Kidney epithelial cell (primary cell): ENCODE measurements at regions not wholly inside any gene's neighbourhood (a gene's known extent, or its start where the extent isn't known, plus 50 kb on each side); places are given as distances from the start of the nearest gene placed in this dataset.
"Not testable (repeated sequence)": the region's sequence is repeated elsewhere in the genome, so short reads cannot be mapped to it uniquely, and the experiment has no call there.

ENCODE experiments used
- DNase-seq: peaks from one replicate; pipeline ENCODE4 v3.0.0-alpha.2; 2010; ENCODE audit warnings: low read depth
- H3K27me3 ChIP-seq: 2 replicates; pipeline ENCODE4 v1.6.0; 2011; ENCODE audit warnings: low read length; ENCODE audit not compliant: control insufficient read depth, insufficient read depth
- H3K36me3 ChIP-seq: 2 replicates; pipeline ENCODE4 v1.5.1; 2011; ENCODE audit warnings: low read length; ENCODE audit not compliant: control insufficient read depth, insufficient read depth
- H3K4me3 ChIP-seq: 2 replicates; pipeline ENCODE4 v1.5.1; 2011; ENCODE audit warnings: low read depth, mild to moderate bottlenecking, control low read depth, low read length
- TF ChIP-seq, protein P1 (sequence below): IDR thresholded peaks from 2 replicates; pipeline ENCODE4 v1.5.1; 2011; ENCODE audit warnings: mild to moderate bottlenecking, moderate library complexity, low read length, control low read depth, inconsistent platforms; ENCODE audit not compliant: insufficient read depth, poor library complexity, severe bottlenecking

DNA sequence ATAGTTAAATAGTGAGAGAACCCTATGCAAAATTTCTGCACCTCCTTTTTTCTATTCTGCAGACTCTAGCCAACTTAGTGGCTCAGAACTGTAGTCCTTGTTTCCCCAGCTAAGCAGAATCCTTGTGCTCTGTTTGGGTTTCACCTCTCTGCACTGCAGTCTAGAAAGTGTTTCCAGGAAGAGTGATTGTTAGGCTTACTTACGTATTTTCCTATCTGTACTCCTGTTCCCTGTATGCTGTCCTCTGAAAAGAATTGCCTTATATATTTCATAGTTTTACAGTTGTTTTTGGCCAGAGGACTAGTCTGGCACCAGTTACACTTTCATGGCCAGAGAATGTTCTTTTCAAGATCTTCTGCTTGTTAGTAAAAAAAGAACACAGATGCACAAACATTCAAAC is 154.6 kb upstream of the POT1 start:
- Histone ChIP-seq H3K27me3 (no peaks in the 10 kb centered on the region), H3K36me3 (no peaks in the 10 kb centered on the region), H3K4me3 (no peak overlapping the region)
- TF ChIP-seq, protein P1, sequence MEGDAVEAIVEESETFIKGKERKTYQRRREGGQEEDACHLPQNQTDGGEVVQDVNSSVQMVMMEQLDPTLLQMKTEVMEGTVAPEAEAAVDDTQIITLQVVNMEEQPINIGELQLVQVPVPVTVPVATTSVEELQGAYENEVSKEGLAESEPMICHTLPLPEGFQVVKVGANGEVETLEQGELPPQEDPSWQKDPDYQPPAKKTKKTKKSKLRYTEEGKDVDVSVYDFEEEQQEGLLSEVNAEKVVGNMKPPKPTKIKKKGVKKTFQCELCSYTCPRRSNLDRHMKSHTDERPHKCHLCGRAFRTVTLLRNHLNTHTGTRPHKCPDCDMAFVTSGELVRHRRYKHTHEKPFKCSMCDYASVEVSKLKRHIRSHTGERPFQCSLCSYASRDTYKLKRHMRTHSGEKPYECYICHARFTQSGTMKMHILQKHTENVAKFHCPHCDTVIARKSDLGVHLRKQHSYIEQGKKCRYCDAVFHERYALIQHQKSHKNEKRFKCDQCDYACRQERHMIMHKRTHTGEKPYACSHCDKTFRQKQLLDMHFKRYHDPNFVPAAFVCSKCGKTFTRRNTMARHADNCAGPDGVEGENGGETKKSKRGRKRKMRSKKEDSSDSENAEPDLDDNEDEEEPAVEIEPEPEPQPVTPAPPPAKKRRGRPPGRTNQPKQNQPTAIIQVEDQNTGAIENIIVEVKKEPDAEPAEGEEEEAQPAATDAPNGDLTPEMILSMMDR = no peak
- DNase-seq = no peak

DNA sequence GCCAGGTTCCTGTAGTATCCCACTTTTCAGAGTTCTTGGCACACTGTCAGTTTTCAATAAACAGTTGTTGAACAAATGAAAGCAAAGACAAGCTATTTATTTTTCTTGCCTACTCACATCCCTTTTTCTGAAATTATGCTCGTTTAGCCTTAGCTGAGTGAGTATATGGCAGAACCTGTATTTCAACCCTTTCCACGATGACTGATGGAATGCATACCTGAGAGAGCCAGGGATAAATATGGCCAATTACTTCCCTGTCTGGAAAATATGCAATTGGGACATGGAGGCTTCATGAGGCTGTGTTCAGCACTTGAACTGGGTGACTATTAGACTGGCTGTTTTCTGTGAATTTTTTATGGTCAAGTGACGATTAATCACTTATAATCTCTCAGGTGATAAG is 144.5 kb upstream of the POT1 start:
- Histone ChIP-seq H3K36me3 (no peaks in the 10 kb centered on the region), H3K4me3 (no peak overlapping the region), H3K27me3 (no peaks in the 10 kb centered on the region)
- TF ChIP-seq, protein P1 = no peak
- DNase-seq = peak; percentile 2

DNA sequence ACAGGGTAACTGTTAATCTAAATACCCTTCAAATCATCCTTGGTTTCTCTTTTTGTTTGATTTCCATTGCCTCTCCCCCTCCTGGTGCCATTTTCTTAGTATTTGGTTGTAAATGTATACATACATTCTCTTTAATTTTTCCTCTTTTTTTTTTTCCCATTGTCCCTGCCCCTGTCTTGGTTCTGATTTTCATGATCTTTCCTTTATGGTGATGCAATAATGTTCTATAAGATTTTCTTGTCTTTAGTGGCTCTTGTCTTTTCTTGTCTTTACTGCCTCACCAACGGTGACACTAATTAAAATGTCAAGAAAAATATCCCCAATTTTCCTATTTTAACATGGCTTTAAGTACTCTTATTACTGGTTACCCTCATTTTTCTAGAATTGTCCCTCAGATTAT is 135.9 kb upstream of the POT1 start:
- H3K4me3 ChIP-seq = no peak overlapping the region
- no peak for DNase-seq

DNA sequence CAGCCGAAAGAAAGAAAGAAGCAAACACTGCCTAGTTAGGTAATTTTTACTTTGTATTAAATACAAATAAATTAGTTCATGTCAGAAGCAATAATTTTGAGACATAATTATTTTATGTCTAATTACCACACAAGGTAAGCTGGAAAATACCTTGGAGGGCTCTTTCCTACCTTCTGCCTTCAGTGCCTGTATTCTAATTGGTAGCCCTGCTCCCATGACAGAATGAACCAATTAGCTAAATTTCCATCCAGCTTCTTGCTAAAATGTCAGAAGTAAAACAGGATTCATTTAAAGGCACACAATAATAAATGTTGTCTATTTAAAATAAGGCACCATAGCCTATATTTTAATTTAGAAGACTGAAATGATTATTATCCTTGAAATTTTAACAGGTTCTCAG is 135.4 kb upstream of the POT1 start:
- Histone ChIP-seq H3K4me3 (no peak overlapping the region), H3K36me3 (no peaks in the 10 kb centered on the region), H3K27me3 (no peaks in the 10 kb centered on the region)
- DNase-seq = no peak
- TF ChIP-seq, protein P1 = no peak

More for the DNA sequence above, 135.9 kb upstream of the POT1 start:
- TF ChIP-seq, protein P1 = no peak
- no peaks in the 10 kb centered on the region for H3K36me3 ChIP-seq
- no peaks in the 10 kb centered on the region for H3K27me3 ChIP-seq

DNA sequence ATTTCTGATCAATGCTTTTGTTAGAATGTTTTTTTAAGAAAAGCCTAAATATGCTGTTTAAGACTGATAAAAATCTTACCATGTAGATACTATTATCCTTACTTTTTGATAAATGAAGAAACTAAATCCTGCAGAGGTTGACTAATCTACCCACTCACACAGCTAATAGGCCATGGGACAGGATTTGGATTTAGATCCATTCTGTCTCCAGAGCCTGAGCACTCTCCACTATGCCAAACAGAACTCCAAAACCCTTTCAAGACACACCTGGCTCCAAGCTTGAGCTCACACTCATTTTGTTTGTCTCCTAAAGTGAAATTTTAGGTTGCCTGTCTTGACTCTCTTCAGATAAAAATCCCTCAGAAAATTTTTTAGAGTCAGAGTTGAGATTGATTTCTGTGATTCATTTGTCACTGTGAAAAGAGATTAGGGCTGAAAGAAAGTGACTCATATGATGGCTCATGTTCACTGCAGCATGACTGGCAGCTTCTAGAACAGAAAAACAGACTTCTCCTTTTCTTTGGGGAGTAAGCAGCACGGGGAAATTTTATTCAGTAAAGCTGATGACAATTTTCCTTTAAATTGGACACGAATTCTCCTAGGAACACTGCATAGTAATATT is 132.3 kb upstream of the POT1 start:
- TF ChIP-seq, protein P1 = no peak
- H3K36me3 ChIP-seq = no peaks in the 10 kb centered on the region
- no peaks in the 10 kb centered on the region for H3K27me3 ChIP-seq
- H3K4me3 ChIP-seq = no peak overlapping the region
- peak; percentile 71 for DNase-seq

DNA sequence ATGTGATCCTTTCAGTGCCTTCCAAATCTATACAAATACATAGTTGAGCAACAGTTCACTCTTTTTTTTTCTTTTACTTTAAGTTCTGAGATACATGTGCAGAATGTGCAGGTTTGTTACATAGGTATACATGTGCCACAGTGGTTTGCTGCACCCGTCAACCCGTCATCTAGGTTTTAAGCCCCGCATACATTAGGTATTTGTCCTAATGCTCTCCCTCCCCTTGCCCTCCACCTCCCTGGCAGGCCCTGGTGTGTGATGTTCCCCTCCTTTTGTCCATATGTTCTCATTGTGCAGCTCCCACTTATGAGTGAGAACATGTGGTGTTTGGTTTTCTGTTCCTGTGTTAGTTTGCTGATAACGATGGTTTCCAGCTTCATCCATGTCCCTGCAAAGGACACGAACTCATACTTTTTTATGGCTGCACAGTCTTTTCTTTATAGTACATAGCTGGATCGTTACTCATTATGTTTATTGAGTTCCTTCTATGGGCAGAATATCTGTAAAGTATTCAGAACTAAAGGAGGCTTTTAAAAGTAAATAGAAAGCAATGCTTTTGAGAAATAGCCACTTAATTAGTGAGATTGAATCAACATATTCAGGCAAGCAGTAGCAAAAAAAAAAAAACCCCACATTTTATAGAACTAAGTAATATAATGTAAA is 131.6 kb upstream of the POT1 start:
- not testable (repeated sequence) for H3K36me3 ChIP-seq, H3K4me3 ChIP-seq, H3K27me3 ChIP-seq, DNase-seq
